GM12864 (cell line): ENCODE measurements at regions not wholly inside any gene's neighbourhood (a gene's known extent, or its start where the extent isn't known, plus 50 kb on each side); places are given as distances from the start of the nearest gene placed in this dataset.

Experiments
- DNase-seq: peaks from one replicate; pipeline ENCODE4 v3.0.0-alpha.2; 2011; ENCODE audit warnings: low read depth
- H3K4me3 ChIP-seq: 2 replicates; pipeline ENCODE4 v1.5.1; 2011; ENCODE audit warnings: mild to moderate bottlenecking, low read depth, low read length, control low read depth
- CTCF ChIP-seq: IDR thresholded peaks from 2 replicates; pipeline ENCODE4 v1.5.1; 2011; ENCODE audit warnings: low read depth, mild to moderate bottlenecking, moderate library complexity, low read length, control low read depth, inconsistent platforms; ENCODE audit errors: missing control alignments

- TF ChIP-seq CTCF = no peak
- DNase-seq = no peak
- H3K4me3 ChIP-seq = no peak overlapping the region
These were observed 258.4 kb upstream of the HMGA2 start for GRCh38 chr12:65565601-65566560.

DNA sequence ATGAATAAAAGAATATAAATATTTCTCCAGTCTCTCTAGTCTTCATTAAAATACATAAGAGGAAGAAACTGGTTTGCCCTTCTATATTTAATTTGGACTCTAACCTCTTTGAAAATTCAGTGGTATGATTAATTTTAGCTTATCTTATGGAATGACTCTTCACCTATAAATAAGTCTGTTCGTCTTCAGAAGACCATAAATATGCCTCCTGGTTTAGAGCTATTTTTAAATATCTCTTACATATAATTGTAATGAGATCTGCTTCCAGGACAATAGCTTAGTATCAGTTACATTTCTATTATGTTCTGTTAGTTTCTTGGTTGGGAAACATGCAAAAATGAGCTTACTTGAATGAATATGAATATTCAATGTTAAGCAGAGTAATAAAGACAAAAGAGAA, 257.5 kb upstream of the HMGA2 start:
- H3K4me3 ChIP-seq = no peak overlapping the region
- no peak for DNase-seq
- no peak for TF ChIP-seq CTCF

- DNase-seq = no peak
- no peak for TF ChIP-seq CTCF
- no peak overlapping the region for H3K4me3 ChIP-seq
These were observed 256.5 kb upstream of the HMGA2 start for GRCh38 chr12:65567820-65568219.

DNA sequence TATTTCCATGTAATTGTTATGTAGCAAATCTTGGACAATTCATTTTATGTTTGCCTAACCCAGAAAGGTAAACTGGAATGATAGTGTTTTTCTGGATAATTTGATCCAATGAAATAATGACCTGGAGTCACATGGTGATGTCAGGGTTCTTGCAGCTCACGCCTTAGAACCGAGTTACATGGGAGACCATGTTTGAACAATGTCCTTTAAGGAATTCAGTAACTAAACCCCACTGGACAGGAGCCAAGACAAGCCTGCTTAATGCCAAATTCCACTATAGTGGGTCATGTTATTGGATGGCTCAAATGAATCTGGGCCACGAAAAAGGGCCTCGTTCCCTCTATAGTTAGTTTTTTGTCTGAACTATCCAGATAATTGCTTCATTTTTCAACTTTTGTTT, 255.8 kb upstream of the HMGA2 start:
- no peak for DNase-seq
- TF ChIP-seq CTCF = no peak
- no peak overlapping the region for H3K4me3 ChIP-seq

- H3K4me3 ChIP-seq = no peak overlapping the region
- no peak for DNase-seq
- no peak for TF ChIP-seq CTCF
These were observed 253.7 kb upstream of the HMGA2 start for GRCh38 chr12:65570451-65571130.

- no peak for TF ChIP-seq CTCF
- no peak for DNase-seq
- H3K4me3 ChIP-seq = no peak overlapping the region
These were observed 249.4 kb upstream of the HMGA2 start for GRCh38 chr12:65574867-65575266.

- no peak for TF ChIP-seq CTCF
- no peak overlapping the region for H3K4me3 ChIP-seq
- no peak for DNase-seq
These were observed 240.3 kb upstream of the HMGA2 start for GRCh38 chr12:65584016-65584415.
